ENCODE measurements at regions not wholly inside any gene's neighbourhood (a gene's known extent, or its start where the extent isn't known, plus 50 kb on each side); places are given as distances from the start of the nearest gene placed in this dataset.

DNA sequence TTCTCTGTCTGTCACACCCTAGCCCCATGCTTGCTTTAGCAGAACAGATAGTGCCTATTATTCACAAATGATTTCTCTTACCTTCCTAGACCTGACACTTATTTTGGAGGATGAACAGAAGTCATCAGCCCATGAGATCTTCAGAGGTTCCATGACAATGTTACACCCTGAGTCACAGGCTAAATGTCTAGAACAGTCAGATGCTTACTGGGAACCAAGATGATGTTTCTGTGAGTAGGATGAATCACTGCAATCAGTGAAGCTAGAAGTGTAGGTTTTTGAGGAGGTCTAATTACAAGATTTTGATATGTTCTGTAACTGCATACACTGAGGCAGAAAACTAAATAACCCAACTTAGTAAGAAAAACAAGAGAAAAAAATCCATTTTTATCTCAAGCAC is 123.0 kb upstream of the THUMPD2 start:
- Mint-ChIP-seq H3K4me1 (no peaks in the 10 kb centered on the region), H3K36me3 (ENCODE audit: low read depth) (no peaks in the 10 kb centered on the region), H3K27me3 (ENCODE audit: low read depth, poor library complexity) (no peaks in the 10 kb centered on the region), H3K4me3 (no peak overlapping the region), H3K9me3 (peaks cover 7% of the 10 kb centered on the region), H3K27ac (no peak overlapping the region)
- no peak for DNase-seq
- TF ChIP-seq, protein P1, sequence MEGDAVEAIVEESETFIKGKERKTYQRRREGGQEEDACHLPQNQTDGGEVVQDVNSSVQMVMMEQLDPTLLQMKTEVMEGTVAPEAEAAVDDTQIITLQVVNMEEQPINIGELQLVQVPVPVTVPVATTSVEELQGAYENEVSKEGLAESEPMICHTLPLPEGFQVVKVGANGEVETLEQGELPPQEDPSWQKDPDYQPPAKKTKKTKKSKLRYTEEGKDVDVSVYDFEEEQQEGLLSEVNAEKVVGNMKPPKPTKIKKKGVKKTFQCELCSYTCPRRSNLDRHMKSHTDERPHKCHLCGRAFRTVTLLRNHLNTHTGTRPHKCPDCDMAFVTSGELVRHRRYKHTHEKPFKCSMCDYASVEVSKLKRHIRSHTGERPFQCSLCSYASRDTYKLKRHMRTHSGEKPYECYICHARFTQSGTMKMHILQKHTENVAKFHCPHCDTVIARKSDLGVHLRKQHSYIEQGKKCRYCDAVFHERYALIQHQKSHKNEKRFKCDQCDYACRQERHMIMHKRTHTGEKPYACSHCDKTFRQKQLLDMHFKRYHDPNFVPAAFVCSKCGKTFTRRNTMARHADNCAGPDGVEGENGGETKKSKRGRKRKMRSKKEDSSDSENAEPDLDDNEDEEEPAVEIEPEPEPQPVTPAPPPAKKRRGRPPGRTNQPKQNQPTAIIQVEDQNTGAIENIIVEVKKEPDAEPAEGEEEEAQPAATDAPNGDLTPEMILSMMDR (IDR thresholded peaks at IDR 0.05): no peak

DNA sequence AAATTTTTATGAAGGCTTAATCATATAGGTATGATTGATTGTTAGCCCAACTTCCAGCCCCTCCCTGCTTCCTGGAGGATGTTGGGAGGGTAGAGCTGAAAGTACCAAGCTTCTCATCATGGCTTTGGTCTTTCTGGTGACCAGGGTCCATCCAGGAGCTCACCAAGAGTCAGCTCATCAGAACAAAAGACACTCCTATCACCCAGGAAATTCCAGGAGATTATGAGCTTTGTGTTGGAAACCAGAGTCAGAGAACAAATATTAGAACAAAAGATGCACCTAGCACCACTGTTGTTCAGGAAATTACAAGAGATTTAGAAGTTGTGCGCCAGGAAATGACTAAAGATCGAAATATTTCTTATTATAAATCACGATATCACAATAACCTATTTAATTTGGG is 119.9 kb upstream of the THUMPD2 start:
- TF ChIP-seq, protein P1 (IDR thresholded peaks at IDR 0.05): no peak
- DNase-seq: no peak
- H3K36me3 Mint-ChIP-seq (ENCODE audit: low read depth): no peaks in the 10 kb centered on the region
- H3K27ac Mint-ChIP-seq: no peak overlapping the region
- no peaks in the 10 kb centered on the region for H3K4me1 Mint-ChIP-seq
- no peak overlapping the region for H3K4me3 Mint-ChIP-seq
- H3K27me3 Mint-ChIP-seq (ENCODE audit: low read depth, poor library complexity): no peaks in the 10 kb centered on the region
- peaks cover 7% of the 10 kb centered on the region for H3K9me3 Mint-ChIP-seq

DNA sequence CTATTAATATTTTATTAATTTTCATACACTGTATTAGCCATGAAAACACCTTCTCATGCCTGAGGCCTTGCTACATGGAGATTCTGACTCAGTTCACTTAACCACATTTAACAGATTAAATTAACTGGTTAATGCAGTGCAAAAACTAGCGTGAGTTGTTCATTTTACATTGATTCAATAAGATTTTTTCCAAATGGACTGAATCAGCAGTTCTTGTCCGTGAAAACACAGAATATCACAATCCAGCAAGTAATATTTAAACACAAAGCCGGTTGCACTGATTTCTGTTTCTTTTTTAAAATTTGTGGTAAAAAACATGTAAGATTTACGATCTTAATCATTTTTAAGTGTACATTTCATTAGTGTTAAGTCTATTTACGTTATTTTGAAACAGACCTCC is 118.2 kb upstream of the THUMPD2 start:
- H3K27ac Mint-ChIP-seq: no peak overlapping the region
- H3K27me3 Mint-ChIP-seq (ENCODE audit: low read depth, poor library complexity): no peaks in the 10 kb centered on the region
- H3K9me3 Mint-ChIP-seq: peaks cover 7% of the 10 kb centered on the region
- H3K4me1 Mint-ChIP-seq: no peaks in the 10 kb centered on the region
- no peak overlapping the region for H3K4me3 Mint-ChIP-seq
- TF ChIP-seq, protein P1 (IDR thresholded peaks at IDR 0.05): no peak
- H3K36me3 Mint-ChIP-seq (ENCODE audit: low read depth): no peaks in the 10 kb centered on the region
- DNase-seq: no peak

DNA sequence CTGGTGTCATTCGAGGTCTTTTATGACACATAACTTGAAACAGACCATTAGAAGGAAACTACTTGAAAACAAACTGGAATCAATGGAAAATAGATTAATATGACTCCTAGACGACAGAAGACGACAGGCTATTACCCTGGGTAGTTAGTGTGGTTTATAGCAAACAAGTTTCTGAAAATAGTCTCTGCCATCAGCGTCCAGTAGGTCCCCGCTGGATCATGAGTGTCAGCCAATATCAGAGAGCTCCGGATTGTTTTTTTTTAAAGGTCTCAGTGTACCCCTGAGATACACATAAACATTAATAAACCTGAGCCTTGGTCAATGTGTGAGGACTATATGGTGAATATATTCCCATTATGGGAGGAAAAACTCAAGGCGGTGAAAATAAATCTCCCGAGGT is 115.0 kb upstream of the THUMPD2 start:
- TF ChIP-seq, protein P1 (IDR thresholded peaks at IDR 0.05): no peak
- no peaks in the 10 kb centered on the region for H3K36me3 Mint-ChIP-seq (ENCODE audit: low read depth)
- H3K4me3 Mint-ChIP-seq: no peak overlapping the region
- no peaks in the 10 kb centered on the region for H3K4me1 Mint-ChIP-seq
- no peak for DNase-seq
- H3K9me3 Mint-ChIP-seq: peaks cover 3% of the 10 kb centered on the region
- H3K27ac Mint-ChIP-seq: no peak overlapping the region
- no peaks in the 10 kb centered on the region for H3K27me3 Mint-ChIP-seq (ENCODE audit: low read depth, poor library complexity)

DNA sequence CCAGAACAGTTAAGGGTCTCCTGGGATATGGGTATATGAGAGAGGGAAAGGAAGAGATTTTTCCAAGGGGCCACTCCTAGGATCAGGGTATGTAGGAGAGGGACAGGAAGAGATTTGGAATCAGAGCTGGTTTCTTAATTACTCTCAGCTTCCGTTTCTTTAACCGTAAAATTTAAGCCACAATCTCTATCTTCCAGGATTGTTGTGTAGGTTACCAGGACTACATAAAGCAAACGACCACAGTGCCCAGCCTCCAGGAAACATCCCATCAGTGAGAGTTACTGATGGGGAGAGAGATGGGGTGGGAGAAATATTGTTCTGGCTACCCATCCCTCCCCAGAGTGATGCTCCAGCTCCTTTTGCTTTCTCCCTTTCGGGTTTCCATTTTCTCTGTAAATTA is 114.6 kb upstream of the THUMPD2 start:
- H3K36me3 Mint-ChIP-seq (ENCODE audit: low read depth): no peaks in the 10 kb centered on the region
- H3K4me3 Mint-ChIP-seq: no peak overlapping the region
- H3K9me3 Mint-ChIP-seq: no peaks in the 10 kb centered on the region
- H3K4me1 Mint-ChIP-seq: no peaks in the 10 kb centered on the region
- DNase-seq: no peak
- H3K27ac Mint-ChIP-seq: no peak overlapping the region
- no peaks in the 10 kb centered on the region for H3K27me3 Mint-ChIP-seq (ENCODE audit: low read depth, poor library complexity)
- TF ChIP-seq, protein P1 (IDR thresholded peaks at IDR 0.05): no peak

DNA sequence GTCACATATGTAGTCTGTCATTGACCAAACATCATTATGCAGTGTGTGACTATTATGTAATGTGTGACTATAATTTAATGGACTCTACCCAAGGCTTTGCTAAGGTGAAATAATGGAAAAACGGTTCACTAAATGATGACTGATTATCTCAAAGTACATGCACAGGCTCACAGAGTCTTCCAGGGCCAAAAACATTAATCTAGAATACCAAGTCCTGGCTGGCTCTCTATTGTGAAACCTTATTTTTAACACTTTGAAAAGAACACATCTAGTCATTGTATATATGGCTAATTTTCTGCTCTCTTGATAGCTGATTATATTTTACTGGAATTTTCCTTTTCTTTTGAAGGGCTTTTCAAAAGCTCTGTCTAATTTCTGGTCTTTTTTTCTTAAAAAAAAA is 102.9 kb upstream of the THUMPD2 start:
- DNase-seq: no peak
- Mint-ChIP-seq H3K36me3 (ENCODE audit: low read depth) (no peaks in the 10 kb centered on the region), H3K27ac (no peak overlapping the region), H3K27me3 (ENCODE audit: low read depth, poor library complexity) (peaks cover 3% of the 10 kb centered on the region), H3K4me3 (no peak overlapping the region), H3K9me3 (peaks cover 12% of the 10 kb centered on the region), H3K4me1 (no peaks in the 10 kb centered on the region)
- TF ChIP-seq, protein P1 (IDR thresholded peaks at IDR 0.05): no peak
